Loucy (cell line): ENCODE measurements at regions not wholly inside any gene's neighbourhood (a gene's known extent, or its start where the extent isn't known, plus 50 kb on each side); places are given as distances from the start of the nearest gene placed in this dataset.

ENCODE experiments used
- H2AFZ ChIP-seq: fragments of 200-600 bp; sonication (generic); 2 replicates; pipeline ENCODE4 v1.6.0; 2016; ENCODE audit warnings: antibody characterized with exemption, mild to moderate bottlenecking, low read length, moderate library complexity
- H3F3A ChIP-seq: fragments of 200-600 bp; 2 replicates; pipeline ENCODE4 v1.6.0; 2016; ENCODE audit warnings: antibody characterized with exemption, low read depth, mild to moderate bottlenecking
- H3K27me3 ChIP-seq: fragments of 200-600 bp; sonication (generic); 2 replicates; pipeline ENCODE4 v1.6.1; 2014; ENCODE audit warnings: low read length, mild to moderate bottlenecking; ENCODE audit not compliant: insufficient read depth, poor library complexity, severe bottlenecking
- H3K36me3 ChIP-seq: fragments of 200-600 bp; sonication (generic); 2 replicates; pipeline ENCODE4 v1.6.1; 2016; ENCODE audit warnings: low read length; ENCODE audit not compliant: insufficient read depth
- H3K4me1 ChIP-seq: fragments of 200-600 bp; sonication (generic); 2 replicates; pipeline ENCODE4 v1.5.1; 2014; ENCODE audit warnings: low read length, mild to moderate bottlenecking; ENCODE audit not compliant: insufficient read depth, poor library complexity, severe bottlenecking
- H3K4me2 ChIP-seq: fragments of 200-600 bp; sonication (generic); 2 replicates; pipeline ENCODE4 v1.6.0; 2014; ENCODE audit warnings: antibody characterized with exemption, low read length, low read depth, mild to moderate bottlenecking; ENCODE audit not compliant: poor library complexity, severe bottlenecking
- H3K4me3 ChIP-seq: fragments of 200-600 bp; sonication (generic); 2 replicates; pipeline ENCODE4 v1.5.1; 2014; ENCODE audit warnings: low read length, mild to moderate bottlenecking, mixed read lengths; ENCODE audit not compliant: poor library complexity, severe bottlenecking
- H3K79me2 ChIP-seq: fragments of 200-600 bp; sonication (generic); 2 replicates; pipeline ENCODE4 v1.6.1; 2014; ENCODE audit warnings: low read length; ENCODE audit not compliant: insufficient read depth
- H3K9ac ChIP-seq: fragments of 200-600 bp; sonication (generic); 2 replicates; pipeline ENCODE4 v1.6.0; 2014; ENCODE audit warnings: mild to moderate bottlenecking, low read depth, low read length, moderate library complexity; ENCODE audit not compliant: poor library complexity, severe bottlenecking
- H3K9me2 ChIP-seq: fragments of 200-600 bp; sonication (generic); replicated peaks from 2 replicates; pipeline ENCODE4 v1.6.1; 2016; ENCODE audit warnings: low read depth, low read length, mixed read lengths
- H3K9me3 ChIP-seq: fragments of 200-600 bp; sonication (generic); 2 replicates; pipeline ENCODE4 v1.6.1; 2014; ENCODE audit warnings: mild to moderate bottlenecking, antibody characterized with exemption, low read length, low read depth; ENCODE audit not compliant: insufficient read depth
- H4K20me1 ChIP-seq: fragments of 200-600 bp; sonication (generic); 2 replicates; pipeline ENCODE4 v1.6.0; 2014; ENCODE audit warnings: antibody characterized with exemption, low read length, mild to moderate bottlenecking; ENCODE audit not compliant: insufficient read depth, poor library complexity, severe bottlenecking
- CTCF ChIP-seq: fragments of 200-600 bp; sonication (generic); conservative IDR thresholded peaks from 2 replicates; pipeline ENCODE4 v1.5.1; 2014; ENCODE audit warnings: mild to moderate bottlenecking, antibody characterized with exemption, low read length
- EZH2phosphoT487 ChIP-seq: fragments of 200-600 bp; IDR thresholded peaks from 2 replicates; pipeline ENCODE4 v1.6.1; 2018; ENCODE audit warnings: antibody characterized with exemption, mild to moderate bottlenecking, moderate library complexity, borderline replicate concordance

- H3K9ac ChIP-seq: no peak overlapping the region
- TF ChIP-seq CTCF (no peak), EZH2phosphoT487 (no peak)
- H3K4me3 ChIP-seq: no peak overlapping the region
- H3K4me2 ChIP-seq: no peak overlapping the region
- no peaks in the 10 kb centered on the region for H4K20me1 ChIP-seq
- no peaks in the 10 kb centered on the region for H3K27me3 ChIP-seq
- no peak overlapping the region for H2AFZ ChIP-seq
- peaks cover 2% of the 10 kb centered on the region; the same call in 1 of the 2 replicates for H3K9me3 ChIP-seq
- H3K79me2 ChIP-seq: no peaks in the 10 kb centered on the region
- H3K36me3 ChIP-seq: no peaks in the 10 kb centered on the region
- no peaks in the 10 kb centered on the region for H3F3A ChIP-seq
- no peaks in the 10 kb centered on the region for H3K9me2 ChIP-seq
- no peaks in the 10 kb centered on the region for H3K4me1 ChIP-seq
Measured at GRCh38 chr16:86335266-86336172, 174.8 kb upstream of the FOXF1 start.

GRCh38 chr16:86337138-86337537 is 173.2 kb upstream of the FOXF1 start:
- no peak overlapping the region for H3K4me2 ChIP-seq
- no peak overlapping the region for H3K4me3 ChIP-seq
- H3K9me2 ChIP-seq: no peaks in the 10 kb centered on the region
- H3K4me1 ChIP-seq: no peaks in the 10 kb centered on the region
- no peaks in the 10 kb centered on the region for H3K27me3 ChIP-seq
- H3K79me2 ChIP-seq: no peaks in the 10 kb centered on the region
- no peaks in the 10 kb centered on the region for H3F3A ChIP-seq
- no peaks in the 10 kb centered on the region for H3K36me3 ChIP-seq
- no peak for TF ChIP-seq CTCF
- no peak for TF ChIP-seq EZH2phosphoT487
- no peak overlapping the region for H2AFZ ChIP-seq
- peaks cover 2% of the 10 kb centered on the region; the same call in 1 of the 2 replicates for H3K9me3 ChIP-seq
- H4K20me1 ChIP-seq: no peaks in the 10 kb centered on the region
- H3K9ac ChIP-seq: no peak overlapping the region

GRCh38 chr16:86337581-86338402 is 172.5 kb upstream of the FOXF1 start:
- Histone ChIP-seq H3K4me3 (no peak overlapping the region), H3K9me3 (peaks cover 2% of the 10 kb centered on the region; the same call in 1 of the 2 replicates), H4K20me1 (no peaks in the 10 kb centered on the region), H3K4me2 (no peak overlapping the region), H3K4me1 (no peaks in the 10 kb centered on the region), H3K9me2 (no peaks in the 10 kb centered on the region), H3K9ac (no peak overlapping the region), H3K36me3 (no peaks in the 10 kb centered on the region), H2AFZ (no peak overlapping the region), H3K27me3 (no peaks in the 10 kb centered on the region), H3F3A (no peaks in the 10 kb centered on the region), H3K79me2 (no peaks in the 10 kb centered on the region)
- TF ChIP-seq CTCF (no peak), EZH2phosphoT487 (no peak)
